ENCODE measurements at regions not wholly inside any gene's neighbourhood (a gene's known extent, or its start where the extent isn't known, plus 50 kb on each side); places are given as distances from the start of the nearest gene placed in this dataset.
"Not testable (repeated sequence)": the region's sequence is repeated elsewhere in the genome, so short reads cannot be mapped to it uniquely, and the experiment has no call there.

GRCh38 chr18:39326772-39327171 is 1761.2 kb upstream of the CELF4 start:
- Mint-ChIP-seq H3K36me3 (ENCODE audit: low read depth) (no peaks in the 10 kb centered on the region), H3K4me3 (no peak overlapping the region), H3K27ac (no peak overlapping the region), H3K27me3 (ENCODE audit: low read depth) (no peaks in the 10 kb centered on the region), H3K9me3 (ENCODE audit: insufficient read depth) (no peaks in the 10 kb centered on the region), H3K4me1 (ENCODE audit: low read depth) (no peaks in the 10 kb centered on the region)
- CTCF ChIA-PET: no interaction called here
- POLR2A ChIA-PET: no interaction called here
- no peak for DNase-seq
- ATAC-seq: no peak

GRCh38 chr18:39325973-39326372 is 1760.4 kb upstream of the CELF4 start:
- H3K4me1 Mint-ChIP-seq (ENCODE audit: low read depth): no peaks in the 10 kb centered on the region
- no peak overlapping the region for H3K4me3 Mint-ChIP-seq
- POLR2A ChIA-PET: no interaction called here
- CTCF ChIA-PET: no interaction called here
- no peak for ATAC-seq
- no peaks in the 10 kb centered on the region for H3K36me3 Mint-ChIP-seq (ENCODE audit: low read depth)
- no peak overlapping the region for H3K27ac Mint-ChIP-seq
- no peak for DNase-seq
- H3K9me3 Mint-ChIP-seq (ENCODE audit: insufficient read depth): no peaks in the 10 kb centered on the region
- no peaks in the 10 kb centered on the region for H3K27me3 Mint-ChIP-seq (ENCODE audit: low read depth)

GRCh38 chr18:39319141-39319540 is 1753.5 kb upstream of the CELF4 start:
- Mint-ChIP-seq H3K9me3 (ENCODE audit: insufficient read depth) (no peaks in the 10 kb centered on the region), H3K4me1 (ENCODE audit: low read depth) (no peaks in the 10 kb centered on the region), H3K36me3 (ENCODE audit: low read depth) (no peaks in the 10 kb centered on the region), H3K27me3 (ENCODE audit: low read depth) (no peaks in the 10 kb centered on the region), H3K27ac (no peak overlapping the region), H3K4me3 (no peak overlapping the region)
- no peak for ATAC-seq
- ChIA-PET POLR2A (no interaction called here), CTCF (no interaction called here)
- DNase-seq: no peak

- Mint-ChIP-seq H3K9me3 (ENCODE audit: insufficient read depth) (no peaks in the 10 kb centered on the region), H3K4me1 (ENCODE audit: low read depth) (no peaks in the 10 kb centered on the region), H3K36me3 (ENCODE audit: low read depth) (no peaks in the 10 kb centered on the region), H3K27me3 (ENCODE audit: low read depth) (no peaks in the 10 kb centered on the region), H3K27ac (no peak overlapping the region), H3K4me3 (no peak overlapping the region)
- ATAC-seq: no peak
- ChIA-PET CTCF (no interaction called here), POLR2A (no interaction called here)
- no peak for DNase-seq
Observed at GRCh38 chr18:39318462-39318861, 1752.9 kb upstream of the CELF4 start.

GRCh38 chr18:39318008-39318407 is 1752.4 kb upstream of the CELF4 start:
- DNase-seq (no peak), ATAC-seq (no peak)
- Mint-ChIP-seq H3K27me3 (ENCODE audit: low read depth) (no peaks in the 10 kb centered on the region), H3K4me1 (ENCODE audit: low read depth) (no peaks in the 10 kb centered on the region), H3K4me3 (no peak overlapping the region), H3K9me3 (ENCODE audit: insufficient read depth) (no peaks in the 10 kb centered on the region), H3K36me3 (ENCODE audit: low read depth) (no peaks in the 10 kb centered on the region), H3K27ac (no peak overlapping the region)
- CTCF ChIA-PET: no interaction called here
- POLR2A ChIA-PET: no interaction called here

- peaks cover 13% of the 10 kb centered on the region for H3K9me3 Mint-ChIP-seq (ENCODE audit: insufficient read depth)
- CTCF ChIA-PET: no interaction called here
Observed at GRCh38 chr18:39314595-39314994, 1749.0 kb upstream of the CELF4 start.

GRCh38 chr18:39313992-39314391 is 1748.4 kb upstream of the CELF4 start:
- DNase-seq (no peak), ATAC-seq (no peak)
- H3K9me3 Mint-ChIP-seq (ENCODE audit: insufficient read depth): peaks cover 15% of the 10 kb centered on the region
- no peaks in the 10 kb centered on the region for H3K27me3 Mint-ChIP-seq (ENCODE audit: low read depth)
- no peaks in the 10 kb centered on the region for H3K36me3 Mint-ChIP-seq (ENCODE audit: low read depth)
- H3K27ac Mint-ChIP-seq: no peak overlapping the region
- POLR2A ChIA-PET: no interaction called here
- CTCF ChIA-PET: no interaction called here
- H3K4me1 Mint-ChIP-seq (ENCODE audit: low read depth): no peaks in the 10 kb centered on the region
- H3K4me3 Mint-ChIP-seq: no peak overlapping the region

More at GRCh38 chr18:39314595-39314994, 1749.0 kb upstream of the CELF4 start:
- POLR2A ChIA-PET: no interaction called here
- DNase-seq: no peak
- no peak for ATAC-seq
- Mint-ChIP-seq H3K4me3 (no peak overlapping the region), H3K36me3 (ENCODE audit: low read depth) (no peaks in the 10 kb centered on the region), H3K4me1 (ENCODE audit: low read depth) (no peaks in the 10 kb centered on the region), H3K27ac (no peak overlapping the region), H3K27me3 (ENCODE audit: low read depth) (no peaks in the 10 kb centered on the region)

- no peaks in the 10 kb centered on the region for H3K4me1 Mint-ChIP-seq (ENCODE audit: low read depth)
- no peak for ATAC-seq
- H3K27me3 Mint-ChIP-seq (ENCODE audit: low read depth): no peaks in the 10 kb centered on the region
- no peak overlapping the region for H3K27ac Mint-ChIP-seq
- H3K4me3 Mint-ChIP-seq: no peak overlapping the region
- H3K36me3 Mint-ChIP-seq (ENCODE audit: low read depth): no peaks in the 10 kb centered on the region
- ChIA-PET POLR2A (no interaction called here), CTCF (no interaction called here)
- H3K9me3 Mint-ChIP-seq (ENCODE audit: insufficient read depth): peaks cover 20% of the 10 kb centered on the region
- no peak for DNase-seq
Observed at GRCh38 chr18:39311111-39311712, 1745.6 kb upstream of the CELF4 start.

GRCh38 chr18:39308931-39309521 is 1743.4 kb upstream of the CELF4 start:
- CTCF ChIA-PET; H3K36me3 Mint-ChIP-seq (ENCODE audit: low read depth); H3K27ac Mint-ChIP-seq; H3K4me1 Mint-ChIP-seq (ENCODE audit: low read depth); DNase-seq; H3K4me3 Mint-ChIP-seq; H3K27me3 Mint-ChIP-seq (ENCODE audit: low read depth); POLR2A ChIA-PET; ATAC-seq: not testable (repeated sequence)
- H3K9me3 Mint-ChIP-seq (ENCODE audit: insufficient read depth): peaks cover 20% of the 10 kb centered on the region

- Mint-ChIP-seq H3K36me3 (ENCODE audit: low read depth) (no peaks in the 10 kb centered on the region), H3K9me3 (ENCODE audit: insufficient read depth) (peaks cover 15% of the 10 kb centered on the region), H3K27ac (no peak overlapping the region), H3K4me3 (no peak overlapping the region), H3K27me3 (ENCODE audit: low read depth) (no peaks in the 10 kb centered on the region), H3K4me1 (ENCODE audit: low read depth) (no peaks in the 10 kb centered on the region)
- DNase-seq: no peak
- no peak for ATAC-seq
- ChIA-PET POLR2A (no interaction called here), CTCF (no interaction called here)
Observed at GRCh38 chr18:39305766-39306165, 1740.2 kb upstream of the CELF4 start.

- DNase-seq (no peak), ATAC-seq (no peak)
- no peaks in the 10 kb centered on the region for H3K4me1 Mint-ChIP-seq (ENCODE audit: low read depth)
- H3K4me3 Mint-ChIP-seq: no peak overlapping the region
- ChIA-PET POLR2A (no interaction called here), CTCF (no interaction called here)
- H3K9me3 Mint-ChIP-seq (ENCODE audit: insufficient read depth): peaks cover 3% of the 10 kb centered on the region
- no peak overlapping the region for H3K27ac Mint-ChIP-seq
- H3K27me3 Mint-ChIP-seq (ENCODE audit: low read depth): no peaks in the 10 kb centered on the region
- H3K36me3 Mint-ChIP-seq (ENCODE audit: low read depth): no peaks in the 10 kb centered on the region
Observed at GRCh38 chr18:39302481-39302880, 1736.9 kb upstream of the CELF4 start.

- H3K4me1 Mint-ChIP-seq (ENCODE audit: low read depth): no peaks in the 10 kb centered on the region
- no peak for DNase-seq
- no peaks in the 10 kb centered on the region for H3K27me3 Mint-ChIP-seq (ENCODE audit: low read depth)
- peaks cover 5% of the 10 kb centered on the region for H3K9me3 Mint-ChIP-seq (ENCODE audit: insufficient read depth)
- no peak for ATAC-seq
- H3K4me3 Mint-ChIP-seq: no peak overlapping the region
- no peak overlapping the region for H3K27ac Mint-ChIP-seq
- ChIA-PET POLR2A (no interaction called here), CTCF (no interaction called here)
- no peaks in the 10 kb centered on the region for H3K36me3 Mint-ChIP-seq (ENCODE audit: low read depth)
Observed at GRCh38 chr18:39299152-39299551, 1733.6 kb upstream of the CELF4 start.

GRCh38 chr18:39297225-39297624 is 1731.6 kb upstream of the CELF4 start:
- Mint-ChIP-seq H3K4me1 (ENCODE audit: low read depth) (no peaks in the 10 kb centered on the region), H3K27me3 (ENCODE audit: low read depth) (no peaks in the 10 kb centered on the region), H3K27ac (no peak overlapping the region), H3K36me3 (ENCODE audit: low read depth) (no peaks in the 10 kb centered on the region), H3K9me3 (ENCODE audit: insufficient read depth) (peaks cover 5% of the 10 kb centered on the region), H3K4me3 (no peak overlapping the region)
- ChIA-PET POLR2A (no interaction called here), CTCF (no interaction called here)
- no peak for DNase-seq
- no peak for ATAC-seq
